ENCODE measurements at regions not wholly inside any gene's neighbourhood (a gene's known extent, or its start where the extent isn't known, plus 50 kb on each side); places are given as distances from the start of the nearest gene placed in this dataset.

DNA sequence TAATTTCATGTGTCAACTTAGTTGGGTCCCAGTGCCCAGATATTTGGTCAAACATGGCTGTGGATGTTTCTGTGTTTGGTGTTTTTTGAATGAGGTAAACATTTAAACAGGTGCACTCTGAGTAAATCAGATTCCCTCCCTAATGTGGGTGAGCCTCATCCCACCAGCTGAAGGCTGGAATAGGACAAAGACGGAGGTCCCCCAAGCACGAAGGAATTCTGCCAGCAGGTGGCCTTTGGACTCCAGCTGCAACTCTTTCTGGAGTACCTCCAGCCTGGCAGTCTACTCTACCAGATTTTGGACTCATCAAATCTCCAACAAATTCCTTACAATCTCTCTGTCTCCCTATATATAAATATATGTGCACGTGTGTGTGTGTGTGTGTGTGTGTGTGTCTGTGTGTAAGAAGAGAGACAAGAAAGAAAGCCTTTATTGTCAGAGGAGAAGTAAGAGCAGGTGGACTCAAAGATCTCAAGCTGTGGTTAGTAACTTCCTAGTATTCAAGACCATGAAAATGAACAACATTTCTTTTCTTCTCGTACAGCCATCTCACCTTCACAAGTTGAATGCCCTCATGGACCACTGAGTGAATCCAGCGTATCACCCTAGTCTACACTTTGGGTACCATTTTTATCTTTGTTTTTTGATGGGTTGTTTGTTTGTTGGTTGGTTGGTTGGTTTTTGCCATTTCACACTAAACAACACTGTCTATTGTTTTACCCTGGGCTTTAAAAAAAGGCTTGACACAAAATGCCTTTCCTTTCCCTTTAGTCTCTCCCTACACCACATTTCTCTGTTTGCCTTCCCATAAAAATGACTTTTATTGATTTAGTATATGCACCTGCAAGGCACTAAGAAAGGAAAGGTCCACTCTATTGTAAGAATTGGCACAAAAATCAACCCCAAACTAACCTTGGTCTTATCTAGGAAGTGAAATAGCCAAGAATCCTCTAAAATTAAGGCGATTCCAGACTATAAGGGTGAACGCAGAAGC is 118.7 kb downstream of the TENT4A start:
- H3K79me2 ChIP-seq (ENCODE audit: control insufficient read depth in 1 of 2, insufficient read depth in 2 of 2, low read length in 2 of 2), result no peaks in the 10 kb centered on the region
- no peak for TF ChIP-seq MAFK (IDR thresholded peaks at IDR 0.05; ENCODE audit: low read depth, low read length)
- no peak for TF ChIP-seq CBX5 (IDR thresholded peaks at IDR 0.05; ENCODE audit: low read depth, low read length)
- TF ChIP-seq SUZ12 (IDR thresholded peaks at IDR 0.05; ENCODE audit: low read length), result no peak
- TF ChIP-seq GABPA (IDR thresholded peaks at IDR 0.05; ENCODE audit: borderline replicate concordance, insufficient read depth, low read length), result no peak
- no peak for TF ChIP-seq JUND (IDR thresholded peaks at IDR 0.05; ENCODE audit: low read length)
- TF ChIP-seq SIRT6 (IDR thresholded peaks at IDR 0.05; ENCODE audit: low read length), result no peak
- no peak overlapping the region for H3K4me2 ChIP-seq (ENCODE audit: insufficient read depth in 1 of 2, low read depth in 2 of 2, low read length in 2 of 2)
- no peak overlapping the region for H3K4me3 ChIP-seq (ENCODE audit: extremely low read depth in 1 of 4, insufficient read depth in 2 of 4, low read depth in 3 of 4, low read length in 4 of 4)
- H3K36me3 ChIP-seq (ENCODE audit: control insufficient read depth in 2 of 4, insufficient read depth in 4 of 4, low read length in 3 of 4), result no peaks in the 10 kb centered on the region; a peak in 1 of 8 replicates
- FAIRE-seq (no peak), DNase-seq (ENCODE audit: low read depth in 1 of 2, low spot score in 2 of 2) (no peak)
- H3K4me1 ChIP-seq (replicated peaks in 1 of 4; ENCODE audit: control insufficient read depth in 3 of 4, insufficient read depth in 4 of 4, low read length in 3 of 4), result no peaks in the 10 kb centered on the region
- H3K27me3 ChIP-seq (replicated peaks in 1 of 4; ENCODE audit: control insufficient read depth in 3 of 4, extremely low read depth in 1 of 4, insufficient read depth in 3 of 4, low read length in 3 of 4), result peaks cover 0 to 2% (median 0%) of the 10 kb centered on the region in 4 experiments; a peak in 2 of 7 replicates
- peaks cover 2% of the 10 kb centered on the region; the same call in 1 of the 2 replicates for H3K23me2 ChIP-seq (ENCODE audit: low read depth, low read length)
- no peak overlapping the region for H3K9ac ChIP-seq (replicated peaks in 1 of 4; ENCODE audit: extremely low read depth in 1 of 4, low read depth in 3 of 4, low read length in 3 of 4)
- no peak overlapping the region for H2AK5ac ChIP-seq (ENCODE audit: low read depth, low read length)
- POLR2A ChIA-PET (ENCODE audit: partially characterized antibody), result no interaction called here
- CTCF ChIA-PET (ENCODE audit: partially characterized antibody), result interaction anchor here (0.6 to 9.2 kb wide), 6 partner anchors 10 to 360 kb away, joined by 3 to 45 read pairs (median 4); no protein-coding TSS in a partner anchor
- no peak overlapping the region for H3K27ac ChIP-seq (ENCODE audit: low read depth, low read length)
- H2BK5ac ChIP-seq (ENCODE audit: low read depth, low read length), result no peak overlapping the region
- H4K20me1 ChIP-seq (replicated peaks in 1 of 2; ENCODE audit: control insufficient read depth in 1 of 2, insufficient read depth in 2 of 2, low read length in 2 of 2), result peaks cover 0 to 5% of the 10 kb centered on the region in 2 experiments
- H2BK12ac ChIP-seq (ENCODE audit: low read depth, low read length), result no peak overlapping the region
- H3K4ac ChIP-seq (replicated peaks; ENCODE audit: insufficient read length, low read depth, low read length), result no peak overlapping the region
- no peak overlapping the region for H3K18ac ChIP-seq (ENCODE audit: extremely low read depth, low read length)
- no peak overlapping the region for H3K56ac ChIP-seq (replicated peaks; ENCODE audit: insufficient read length, low read depth, low read length)
- H2BK120ac ChIP-seq (replicated peaks; ENCODE audit: low read depth, low read length), result no peak overlapping the region
- no peak overlapping the region for H2AFZ ChIP-seq (ENCODE audit: low read length)
- H4K91ac ChIP-seq (replicated peaks; ENCODE audit: insufficient read length, low read length), result no peak overlapping the region
- no peak overlapping the region for H2BK20ac ChIP-seq (ENCODE audit: low read length)
- H4K8ac ChIP-seq (ENCODE audit: extremely low read depth, insufficient read depth, low read length), result no peak overlapping the region
- H2BK15ac ChIP-seq (ENCODE audit: low read length), result no peak overlapping the region
- 94% methylated on average over 7 of the region's 7 CpGs; no CpG with 5 or more reads in 1 of the 2 experiments for WGBS, 2 experiments (ENCODE audit: extremely low coverage in 1 of 2, insufficient coverage in 1 of 2, insufficient read length in 1 of 2, insufficient replicate concordance in 2 of 2, low coverage in 1 of 2, low lambda C conversion rate in 2 of 2, missing lambda C conversion rate in 1 of 2)
- H3K23ac ChIP-seq (ENCODE audit: insufficient read length), result no peak overlapping the region
- peaks cover 6 to 7% of the 10 kb centered on the region in 2 experiments; a peak in 3 of 4 replicates for H3K9me3 ChIP-seq (ENCODE audit: insufficient read depth in 2 of 2, low read depth in 1 of 2, low read length in 1 of 2)
- no peak overlapping the region for H4K5ac ChIP-seq (ENCODE audit: insufficient read length, low read depth, low read length)
- no peak overlapping the region for H3K14ac ChIP-seq (ENCODE audit: insufficient read length)
- no peaks in the 10 kb centered on the region for H3K79me1 ChIP-seq (ENCODE audit: low read depth, low read length)

Measured in H1 (cell line).